GM12801 (cell line): ENCODE measurements at regions not wholly inside any gene's neighbourhood (a gene's known extent, or its start where the extent isn't known, plus 50 kb on each side); places are given as distances from the start of the nearest gene placed in this dataset.

Experiments used
- CTCF ChIP-seq: IDR thresholded peaks from one replicate; pipeline ENCODE4 v1.5.1; 2011; ENCODE audit warnings: control low read depth; ENCODE audit not compliant: insufficient read length; ENCODE audit errors: extremely low read depth

GRCh38 chr1:38615680-38616079, 243.9 kb downstream of the RRAGC start:
- TF ChIP-seq CTCF, result no peak

GRCh38 chr1:38614861-38615260, 244.7 kb downstream of the RRAGC start:
- no peak for TF ChIP-seq CTCF

- no peak for TF ChIP-seq CTCF
Observed at GRCh38 chr1:38613996-38614395, 245.6 kb downstream of the RRAGC start.

GRCh38 chr1:38612951-38613350, 246.6 kb downstream of the RRAGC start:
- no peak for TF ChIP-seq CTCF

GRCh38 chr1:38611664-38612211, 247.8 kb downstream of the RRAGC start:
- no peak for TF ChIP-seq CTCF

- no peak for TF ChIP-seq CTCF
Observed at GRCh38 chr1:38609166-38610025, 250.2 kb downstream of the RRAGC start.

- no peak for TF ChIP-seq CTCF
Observed at GRCh38 chr1:38608202-38608864, 251.2 kb downstream of the RRAGC start.
